Activated B cell treated with CpG ODN at 0.5 μM for 24 hours (primary cell): ENCODE measurements at regions not wholly inside any gene's neighbourhood (a gene's known extent, or its start where the extent isn't known, plus 50 kb on each side); places are given as distances from the start of the nearest gene placed in this dataset.

ENCODE experiments used
- ATAC-seq: fragments of 200-7000 bp; cut with Tn5 transposase; one replicate; pipeline ENCODE4 v1.10.0; 2021; ENCODE audit warnings: low read depth, mild to moderate bottlenecking, moderate library complexity
- CTCF ChIA-PET: fragments of 350-600 bp; sonication (Branson Sonifier 250); formaldehyde crosslinking; loops from one replicate; lab custom pipeline; 2021; ENCODE audit warnings: antibody characterized with exemption; lab: Charles Lee
- POLR2A ChIA-PET: fragments of 350-600 bp; sonication (Branson Sonifier 250); formaldehyde crosslinking; loops from one replicate; lab custom pipeline; 2021; ENCODE audit warnings: antibody characterized with exemption; lab: Charles Lee
- DNase-seq: peaks from one replicate; pipeline ENCODE4 v3.0.0; 2022
- H3K27ac Mint-ChIP-seq: one replicate; pipeline ENCODE4 v1.8.0; 2020; ENCODE audit warnings: mixed read lengths
- H3K27me3 Mint-ChIP-seq: one replicate; pipeline ENCODE4 v1.8.0; 2021; ENCODE audit warnings: mixed read lengths
- H3K36me3 Mint-ChIP-seq: one replicate; pipeline ENCODE4 v1.8.0; 2021; ENCODE audit warnings: low read depth, mixed read lengths
- H3K4me1 Mint-ChIP-seq: one replicate; pipeline ENCODE4 v1.8.0; 2021; ENCODE audit warnings: mixed read lengths
- H3K4me3 Mint-ChIP-seq: one replicate; pipeline ENCODE4 v1.8.0; 2020; ENCODE audit warnings: mild to moderate bottlenecking, mixed read lengths
- H3K9me3 Mint-ChIP-seq: one replicate; pipeline ENCODE4 v1.8.0; 2020; ENCODE audit warnings: mixed read lengths
- CTCF ChIP-seq: fragments of 200-600 bp; IDR thresholded peaks from one replicate; pipeline ENCODE4 v1.8.0; 2022; ENCODE audit warnings: antibody characterized with exemption, mild to moderate bottlenecking
- intact Hi-C: fragments of 100-400 bp; cut with micrococcal nuclease; formaldehyde crosslinking; loops from one replicate; pipeline ENCODE4 v1.15.1; 2024

GRCh38 chr18:32884543-32884942, 111.7 kb upstream of the KLHL14 start:
- ChIA-PET POLR2A (interaction anchor here (0.6 to 4.1 kb wide), 5 partner anchors 10 to 113 kb away, joined by 3 to 43 read pairs (median 8); partner anchors contain the start of gene KLHL14), CTCF (interaction anchor here (0.9 to 1.0 kb wide), 3 partner anchors 14 to 114 kb away, joined by 3 read pairs; no protein-coding TSS in a partner anchor)
- Mint-ChIP-seq H3K4me1 (peaks cover 86% of the 10 kb centered on the region), H3K9me3 (no peaks in the 10 kb centered on the region), H3K4me3 (peak overlapping the region; percentile 53), H3K27ac (peak overlapping the region; percentile 89), H3K36me3 (no peaks in the 10 kb centered on the region), H3K27me3 (no peaks in the 10 kb centered on the region)
- ATAC-seq: peak; percentile 99
- intact Hi-C loops: loop anchor here (1.0 to 5.0 kb wide), 9 partner anchors 17 to 792 kb away; partner anchors contain the start of genes KLHL14 and RNF138
- DNase-seq: peak; percentile 51
- TF ChIP-seq CTCF: no peak

- H3K27ac Mint-ChIP-seq: peak overlapping the region; percentile 89
- TF ChIP-seq CTCF: no peak
Measured at GRCh38 chr18:32881009-32881408, 108.2 kb upstream of the KLHL14 start.

GRCh38 chr18:32879497-32879896, 106.7 kb upstream of the KLHL14 start:
- Mint-ChIP-seq H3K4me3 (no peak overlapping the region), H3K36me3 (no peaks in the 10 kb centered on the region), H3K4me1 (peaks cover 84% of the 10 kb centered on the region), H3K27me3 (no peaks in the 10 kb centered on the region), H3K9me3 (peaks cover 6% of the 10 kb centered on the region), H3K27ac (peak overlapping the region; percentile 89)
- ChIA-PET POLR2A (interaction anchor here (1.1 to 5.1 kb wide), 3 partner anchors 10 to 110 kb away, joined by 3 to 44 read pairs (median 23); partner anchors contain the start of gene KLHL14), CTCF (interaction anchor here (0.7 to 2.3 kb wide), 2 partner anchors 11 to 13 kb away, joined by 3 to 13 read pairs; no protein-coding TSS in a partner anchor)
- DNase-seq: no peak
- intact Hi-C loops: no loop called here
- no peak for ATAC-seq
- no peak for TF ChIP-seq CTCF

More at GRCh38 chr18:32881009-32881408, 108.2 kb upstream of the KLHL14 start:
- no peaks in the 10 kb centered on the region for H3K36me3 Mint-ChIP-seq
- intact Hi-C loops: loop anchor here (5.0 kb wide), 1 partner anchor 789 kb away; the partner anchor contains the start of gene RNF138
- H3K9me3 Mint-ChIP-seq: no peaks in the 10 kb centered on the region
- DNase-seq (no peak), ATAC-seq (no peak)
- CTCF ChIA-PET: interaction anchor here (0.9 to 1.0 kb wide), 2 partner anchors 12 to 166 kb away, joined by 3 to 4 read pairs; no protein-coding TSS in a partner anchor
- peak overlapping the region; percentile 61 for H3K4me3 Mint-ChIP-seq
- H3K27me3 Mint-ChIP-seq: no peaks in the 10 kb centered on the region
- POLR2A ChIA-PET: interaction anchor here (0.6 to 5.1 kb wide), 7 partner anchors 10 to 110 kb away, joined by 3 to 44 read pairs (median 5); no protein-coding TSS in a partner anchor
- peaks cover 85% of the 10 kb centered on the region for H3K4me1 Mint-ChIP-seq

- intact Hi-C loops: no loop called here
- ChIA-PET CTCF (interaction anchor here (2.3 kb wide), 1 partner anchor 10 kb away, joined by 13 read pairs; no protein-coding TSS in a partner anchor), POLR2A (interaction anchor here (3.4 to 5.1 kb wide), 2 partner anchors 9 to 107 kb away, joined by 23 to 44 read pairs; partner anchors contain the start of gene KLHL14)
- Mint-ChIP-seq H3K27ac (no peak overlapping the region), H3K4me3 (no peak overlapping the region), H3K27me3 (no peaks in the 10 kb centered on the region), H3K9me3 (peaks cover 6% of the 10 kb centered on the region), H3K4me1 (peaks cover 80% of the 10 kb centered on the region), H3K36me3 (no peaks in the 10 kb centered on the region)
- no peak for TF ChIP-seq CTCF
- DNase-seq (no peak), ATAC-seq (no peak)
Measured at GRCh38 chr18:32878436-32878835, 105.6 kb upstream of the KLHL14 start.

- ATAC-seq (no peak), DNase-seq (no peak)
- Mint-ChIP-seq H3K9me3 (peaks cover 6% of the 10 kb centered on the region), H3K4me3 (no peak overlapping the region), H3K4me1 (peaks cover 79% of the 10 kb centered on the region), H3K27ac (no peak overlapping the region), H3K27me3 (no peaks in the 10 kb centered on the region), H3K36me3 (no peaks in the 10 kb centered on the region)
- intact Hi-C loops: no loop called here
- ChIA-PET POLR2A (interaction anchor here (3.4 to 5.1 kb wide), 2 partner anchors 8 to 105 kb away, joined by 23 to 44 read pairs; partner anchors contain the start of gene KLHL14), CTCF (no interaction called here)
- no peak for TF ChIP-seq CTCF
Measured at GRCh38 chr18:32877371-32877770, 104.5 kb upstream of the KLHL14 start.
